PC-3 (cell line): ENCODE measurements at regions not wholly inside any gene's neighbourhood (a gene's known extent, or its start where the extent isn't known, plus 50 kb on each side); places are given as distances from the start of the nearest gene placed in this dataset.

Experiments used
- ATAC-seq: fragments of 200-7000 bp; cut with Tn5 transposase; 2 replicates; pipeline ENCODE4 v1.9.1; 2020; ENCODE audit warnings: mild to moderate bottlenecking, moderate library complexity
- BruUV-seq: library from RNA; stranded (reverse); fragments of 400-500 nt; replicated peaks from 2 replicates; lab custom pipeline; 2021; lab: Mats Ljungman, UMichigan
- CTCF ChIA-PET: fragments of 300-600 bp; sonication (Branson Sonifier 250); formaldehyde crosslinking; loops from one replicate; lab custom pipeline; 2022; ENCODE audit warnings: antibody characterized with exemption; lab: Charles Lee
- POLR2A ChIA-PET: fragments of 300-600 bp; sonication (Branson Sonifier 250); formaldehyde crosslinking; loops from one replicate; lab custom pipeline; 2022; ENCODE audit warnings: antibody characterized with exemption; ENCODE audit not compliant: unreplicated experiment; lab: Charles Lee
- DNase-seq: peaks from one replicate; pipeline ENCODE4 v3.0.0-alpha.2; 2015
- H2AFZ ChIP-seq: fragments of 300-600 bp; sonication (generic); 2 replicates; pipeline ENCODE4 v1.6.0; 2016; ENCODE audit warnings: antibody characterized with exemption, low read length
- H3F3A ChIP-seq: fragments of 300-600 bp; sonication (generic); one replicate; pipeline ENCODE4 v1.6.0; 2017; ENCODE audit warnings: antibody characterized with exemption, low read length, control low read depth, mild to moderate bottlenecking; ENCODE audit not compliant: unreplicated experiment
- H3K27ac ChIP-seq: fragments of 300-600 bp; sonication (generic); 2 replicates; pipeline ENCODE4 v1.5.1; 2016; ENCODE audit warnings: mild to moderate bottlenecking, low read length
- H3K27me3 ChIP-seq: fragments of 300-600 bp; sonication (generic); 2 replicates; pipeline ENCODE4 v1.6.1; 2016; ENCODE audit warnings: low read length, mixed read lengths
- H3K36me3 ChIP-seq: fragments of 300-600 bp; sonication (generic); 2 replicates; pipeline ENCODE4 v1.6.1; 2016; ENCODE audit warnings: low read depth, mixed run types, low read length, mixed read lengths
- H3K4me1 ChIP-seq: fragments of 300-600 bp; sonication (generic); 2 replicates; pipeline ENCODE4 v1.5.1; 2016; ENCODE audit warnings: low read length; ENCODE audit not compliant: insufficient read depth
- H3K4me2 ChIP-seq: fragments of 300-600 bp; sonication (generic); 2 replicates; pipeline ENCODE4 v1.6.0; 2016; ENCODE audit warnings: low read length
- H3K4me3 ChIP-seq: fragments of 300-600 bp; sonication (generic); 2 replicates; pipeline ENCODE4 v1.5.1; 2016; ENCODE audit warnings: mild to moderate bottlenecking, low read length, mixed read lengths
- H3K79me2 ChIP-seq: fragments of 300-600 bp; sonication (generic); 2 replicates; pipeline ENCODE4 v1.6.1; 2017; ENCODE audit warnings: low read length, mixed read lengths
- H3K9ac ChIP-seq: fragments of 300-600 bp; sonication (generic); 2 replicates; pipeline ENCODE4 v1.6.0; 2016; ENCODE audit warnings: mild to moderate bottlenecking, low read length
- H3K9me2 ChIP-seq: fragments of 300-600 bp; sonication (generic); replicated peaks from 2 replicates; pipeline ENCODE4 v1.6.1; 2016; ENCODE audit warnings: mixed run types, low read length, mixed read lengths
- H3K9me3 ChIP-seq: fragments of 300-600 bp; sonication (generic); 2 replicates; pipeline ENCODE4 v1.6.1; 2016; ENCODE audit warnings: low read length, mixed read lengths
- H4K20me1 ChIP-seq: fragments of 300-600 bp; sonication (generic); 2 replicates; pipeline ENCODE4 v1.6.1; 2016; ENCODE audit warnings: low read length, mixed read lengths
- CTCF ChIP-seq: fragments of 300-600 bp; sonication (generic); conservative IDR thresholded peaks from 2 replicates; pipeline ENCODE4 v1.5.1; 2017; ENCODE audit warnings: antibody characterized with exemption, low read depth, mild to moderate bottlenecking, low read length
- EZH2 ChIP-seq: fragments of 300-600 bp; sonication (generic); IDR thresholded peaks from one replicate; pipeline ENCODE4 v1.6.1; 2017; ENCODE audit warnings: antibody characterized with exemption, mild to moderate bottlenecking, low read length; ENCODE audit not compliant: unreplicated experiment
- EZH2phosphoT487 ChIP-seq: fragments of 300-600 bp; sonication (generic); IDR thresholded peaks from 2 replicates; pipeline ENCODE4 v1.6.1; 2018; ENCODE audit warnings: mild to moderate bottlenecking, antibody characterized with exemption, low read length, borderline replicate concordance
- intact Hi-C: fragments of 100-400 bp; cut with micrococcal nuclease; formaldehyde crosslinking; loops from 2 replicates; pipeline ENCODE4 v1.9.0; 2023

DNA sequence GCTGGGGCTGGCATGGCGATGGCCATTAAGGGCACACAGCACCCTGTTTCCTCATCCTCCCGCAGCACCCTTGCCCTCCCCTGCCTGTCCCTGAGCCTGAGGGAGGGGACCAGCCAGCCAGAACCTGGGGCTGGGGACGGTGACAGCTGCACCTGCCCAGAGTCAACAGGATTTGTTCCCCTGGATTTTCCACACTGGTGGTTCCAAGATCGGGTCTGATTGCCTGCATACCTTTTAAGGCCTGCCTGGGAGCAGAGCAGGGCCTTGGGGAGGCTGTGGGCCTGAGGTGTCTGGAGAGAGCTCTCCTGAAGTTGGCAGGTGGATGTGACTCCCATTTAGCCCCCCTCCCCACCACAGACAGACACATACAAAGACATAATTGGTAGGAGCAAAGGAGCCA is 61.0 kb upstream of the C5orf58 start:
- Histone ChIP-seq H3F3A (no peaks in the 10 kb centered on the region), H3K4me3 (no peak overlapping the region), H3K36me3 (no peaks in the 10 kb centered on the region), H3K4me2 (no peak overlapping the region), H3K9ac (no peak overlapping the region), H3K79me2 (no peaks in the 10 kb centered on the region), H3K27me3 (no peaks in the 10 kb centered on the region), H3K9me3 (no peaks in the 10 kb centered on the region), H4K20me1 (no peaks in the 10 kb centered on the region), H3K9me2 (no peaks in the 10 kb centered on the region), H3K27ac (no peak overlapping the region), H3K4me1 (peaks cover 24% of the 10 kb centered on the region), H2AFZ (no peak overlapping the region)
- intact Hi-C loops: no loop called here
- DNase-seq (no peak), ATAC-seq (no peak)
- CTCF ChIA-PET: no interaction called here
- no TSS peak for BruUV-seq
- POLR2A ChIA-PET: no interaction called here
- no peak for TF ChIP-seq EZH2phosphoT487
- no peak for TF ChIP-seq CTCF
- TF ChIP-seq EZH2: no peak

GRCh38 chr5:170173227-170173626 is 59.6 kb upstream of the C5orf58 start:
- CTCF ChIA-PET: no interaction called here
- peak overlapping the region; percentile 28 for H3K27ac ChIP-seq
- H3F3A ChIP-seq: no peaks in the 10 kb centered on the region
- H4K20me1 ChIP-seq: no peaks in the 10 kb centered on the region
- H3K4me1 ChIP-seq: peaks cover 24% of the 10 kb centered on the region
- intact Hi-C loops: no loop called here
- no peaks in the 10 kb centered on the region for H3K79me2 ChIP-seq
- H3K4me3 ChIP-seq: no peak overlapping the region
- peak; percentile 86 for DNase-seq
- H3K36me3 ChIP-seq: no peaks in the 10 kb centered on the region
- no peaks in the 10 kb centered on the region for H3K9me2 ChIP-seq
- no peak overlapping the region for H3K9ac ChIP-seq
- POLR2A ChIA-PET: no interaction called here
- H3K9me3 ChIP-seq: no peaks in the 10 kb centered on the region
- BruUV-seq: no TSS peak
- no peak overlapping the region for H2AFZ ChIP-seq
- H3K4me2 ChIP-seq: 0 out of 2 replicates have a peak overlapping the region, but pooled peaks have one; percentile 28
- TF ChIP-seq CTCF (no peak), EZH2phosphoT487 (no peak), EZH2 (no peak)
- ATAC-seq: peak; percentile 96
- no peaks in the 10 kb centered on the region for H3K27me3 ChIP-seq

DNA sequence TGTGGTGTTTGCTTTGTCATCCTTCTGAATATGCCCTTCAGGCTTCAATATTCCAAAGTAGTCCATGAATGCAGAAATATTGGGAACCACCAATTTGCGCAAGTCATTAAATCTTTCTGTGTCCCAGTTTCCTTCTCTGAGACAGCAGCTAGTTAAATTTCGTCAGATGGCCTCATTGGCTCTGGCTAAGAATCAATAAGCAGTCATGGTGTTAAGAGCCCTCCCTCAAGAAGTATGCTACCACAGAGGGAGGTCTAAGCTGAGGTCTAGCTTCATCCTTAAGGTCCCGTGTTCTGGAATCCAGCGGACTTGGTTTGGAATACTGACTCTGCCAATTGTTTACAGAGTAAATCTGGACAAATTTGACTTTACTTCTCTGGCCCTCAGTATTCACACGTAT is 59.1 kb upstream of the C5orf58 start:
- ChIA-PET CTCF (no interaction called here), POLR2A (no interaction called here)
- ATAC-seq (no peak), DNase-seq (no peak)
- Histone ChIP-seq H3K27ac (peak overlapping the region; percentile 28), H3K4me1 (peaks cover 24% of the 10 kb centered on the region), H2AFZ (no peak overlapping the region), H4K20me1 (no peaks in the 10 kb centered on the region), H3F3A (no peaks in the 10 kb centered on the region), H3K9ac (no peak overlapping the region), H3K4me2 (no peak overlapping the region), H3K4me3 (no peak overlapping the region), H3K79me2 (no peaks in the 10 kb centered on the region), H3K36me3 (no peaks in the 10 kb centered on the region), H3K9me2 (no peaks in the 10 kb centered on the region), H3K9me3 (no peaks in the 10 kb centered on the region), H3K27me3 (no peaks in the 10 kb centered on the region)
- BruUV-seq: no TSS peak
- intact Hi-C loops: no loop called here
- no peak for TF ChIP-seq CTCF
